GM12864 (cell line): ENCODE measurements at regions not wholly inside any gene's neighbourhood (a gene's known extent, or its start where the extent isn't known, plus 50 kb on each side); places are given as distances from the start of the nearest gene placed in this dataset.

Experiments
- DNase-seq: peaks from one replicate; pipeline ENCODE4 v3.0.0-alpha.2; 2011; ENCODE audit warnings: low read depth
- H3K4me3 ChIP-seq: 2 replicates; pipeline ENCODE4 v1.5.1; 2011; ENCODE audit warnings: mild to moderate bottlenecking, low read depth, low read length, control low read depth
- TF ChIP-seq, protein P1 (sequence below): IDR thresholded peaks from 2 replicates; pipeline ENCODE4 v1.5.1; 2011; ENCODE audit warnings: low read depth, mild to moderate bottlenecking, moderate library complexity, low read length, control low read depth, inconsistent platforms; ENCODE audit errors: missing control alignments

DNA sequence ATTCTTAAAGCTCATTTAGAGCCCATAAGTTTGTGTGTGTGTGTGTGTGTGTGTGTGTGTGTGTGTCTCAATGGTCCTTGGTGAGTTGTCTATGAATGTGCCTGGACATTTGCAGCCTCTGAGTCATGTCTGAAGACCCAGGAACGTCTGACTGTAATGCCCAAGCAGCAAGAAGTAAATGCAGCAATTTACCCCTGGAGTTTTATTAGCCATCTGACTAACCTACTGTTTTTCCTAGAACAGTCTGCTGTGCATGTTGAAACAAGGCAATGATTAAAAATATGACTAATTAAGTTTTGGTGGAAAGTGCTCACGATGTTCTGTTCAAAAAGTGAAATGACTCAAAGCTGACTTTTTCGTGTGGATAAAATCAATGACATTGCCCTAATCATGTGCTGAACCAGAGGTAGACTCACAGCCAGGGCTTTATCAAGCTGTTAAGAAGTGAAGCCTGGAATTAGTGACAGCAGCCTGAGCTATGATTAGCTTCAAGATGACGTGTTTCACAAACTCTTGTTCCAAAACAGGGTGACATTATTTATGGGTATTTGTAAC is 201.6 kb downstream of the CPE start:
- H3K4me3 ChIP-seq: no peak overlapping the region
- TF ChIP-seq, protein P1, sequence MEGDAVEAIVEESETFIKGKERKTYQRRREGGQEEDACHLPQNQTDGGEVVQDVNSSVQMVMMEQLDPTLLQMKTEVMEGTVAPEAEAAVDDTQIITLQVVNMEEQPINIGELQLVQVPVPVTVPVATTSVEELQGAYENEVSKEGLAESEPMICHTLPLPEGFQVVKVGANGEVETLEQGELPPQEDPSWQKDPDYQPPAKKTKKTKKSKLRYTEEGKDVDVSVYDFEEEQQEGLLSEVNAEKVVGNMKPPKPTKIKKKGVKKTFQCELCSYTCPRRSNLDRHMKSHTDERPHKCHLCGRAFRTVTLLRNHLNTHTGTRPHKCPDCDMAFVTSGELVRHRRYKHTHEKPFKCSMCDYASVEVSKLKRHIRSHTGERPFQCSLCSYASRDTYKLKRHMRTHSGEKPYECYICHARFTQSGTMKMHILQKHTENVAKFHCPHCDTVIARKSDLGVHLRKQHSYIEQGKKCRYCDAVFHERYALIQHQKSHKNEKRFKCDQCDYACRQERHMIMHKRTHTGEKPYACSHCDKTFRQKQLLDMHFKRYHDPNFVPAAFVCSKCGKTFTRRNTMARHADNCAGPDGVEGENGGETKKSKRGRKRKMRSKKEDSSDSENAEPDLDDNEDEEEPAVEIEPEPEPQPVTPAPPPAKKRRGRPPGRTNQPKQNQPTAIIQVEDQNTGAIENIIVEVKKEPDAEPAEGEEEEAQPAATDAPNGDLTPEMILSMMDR: no peak
- no peak for DNase-seq

DNA sequence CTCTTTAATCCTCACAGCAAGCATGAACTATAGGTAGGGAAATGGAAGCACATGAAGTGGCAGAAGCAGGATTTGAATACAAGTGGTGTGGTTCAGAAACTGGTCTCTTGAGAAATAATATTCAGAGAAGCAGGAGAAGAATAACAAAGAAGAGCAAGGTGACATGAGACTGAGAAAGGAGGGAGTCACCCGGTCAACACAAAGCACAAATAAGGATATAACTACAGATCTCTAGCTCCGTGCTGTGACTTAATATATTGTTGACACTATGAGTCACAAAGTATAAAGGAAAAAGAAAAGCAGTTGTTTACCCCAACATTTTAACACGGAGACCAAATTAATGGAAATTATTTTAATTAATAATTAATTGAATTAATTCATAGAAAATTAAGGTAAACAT is 204.5 kb downstream of the CPE start:
- no peak for DNase-seq
- TF ChIP-seq, protein P1: no peak
- H3K4me3 ChIP-seq: no peak overlapping the region

DNA sequence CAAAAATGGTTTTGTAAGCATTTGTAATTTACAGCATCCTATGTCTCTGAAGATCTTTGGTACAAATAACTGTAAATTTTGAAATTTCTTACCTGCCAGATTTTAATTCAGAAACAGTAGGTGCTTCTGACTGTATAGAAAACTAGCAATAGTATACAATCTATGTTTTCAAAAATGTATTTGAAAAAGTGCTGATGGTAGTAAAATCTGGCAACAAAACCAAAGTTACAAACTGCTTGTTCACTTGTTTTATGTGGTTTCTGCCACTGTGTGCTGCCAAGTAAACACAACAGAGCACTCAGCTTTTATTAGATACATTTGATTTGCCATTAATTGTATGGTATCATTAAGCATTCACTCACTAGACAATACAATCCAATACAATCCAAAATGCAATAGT is 206.1 kb downstream of the CPE start:
- H3K4me3 ChIP-seq: no peak overlapping the region
- DNase-seq: no peak
- TF ChIP-seq, protein P1: no peak

DNA sequence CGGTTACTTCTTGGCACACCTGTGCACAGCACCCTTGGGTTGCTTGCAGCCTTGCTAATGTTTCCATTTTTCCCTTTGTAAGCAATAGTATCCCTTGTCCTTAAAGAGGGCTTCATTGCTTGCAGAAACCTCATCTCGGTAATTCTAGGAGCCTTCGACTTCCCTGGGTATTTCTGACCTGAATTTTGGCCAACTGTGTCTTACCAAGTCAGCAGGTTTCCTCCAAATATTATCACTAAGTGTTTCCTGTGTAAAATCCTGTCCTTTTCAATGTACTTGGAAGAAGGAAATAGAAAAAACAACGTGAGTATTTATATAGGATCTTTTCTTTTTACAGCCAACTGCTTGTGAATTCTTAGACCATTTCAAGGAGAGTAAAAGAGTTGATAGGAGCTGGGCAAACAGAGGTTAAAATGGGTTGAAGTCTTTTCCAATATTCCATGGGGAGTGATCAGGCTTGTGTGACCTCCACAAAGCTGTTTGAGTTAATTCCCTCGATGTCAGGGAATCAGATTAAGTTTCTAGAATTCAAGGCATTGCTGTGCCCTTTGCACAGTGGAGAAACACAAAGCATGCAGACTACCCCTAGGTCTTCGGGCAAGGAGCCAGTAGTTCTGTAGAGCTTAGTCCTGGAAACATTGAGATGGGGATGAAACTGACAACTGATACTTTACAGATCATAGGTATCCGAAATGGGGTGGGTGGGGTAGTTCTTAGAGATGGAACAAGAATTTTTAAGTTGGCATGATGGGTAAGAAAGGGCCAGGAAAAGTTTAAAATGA is 209.9 kb downstream of the CPE start:
- TF ChIP-seq, protein P1: no peak
- DNase-seq: no peak
- no peak overlapping the region for H3K4me3 ChIP-seq

DNA sequence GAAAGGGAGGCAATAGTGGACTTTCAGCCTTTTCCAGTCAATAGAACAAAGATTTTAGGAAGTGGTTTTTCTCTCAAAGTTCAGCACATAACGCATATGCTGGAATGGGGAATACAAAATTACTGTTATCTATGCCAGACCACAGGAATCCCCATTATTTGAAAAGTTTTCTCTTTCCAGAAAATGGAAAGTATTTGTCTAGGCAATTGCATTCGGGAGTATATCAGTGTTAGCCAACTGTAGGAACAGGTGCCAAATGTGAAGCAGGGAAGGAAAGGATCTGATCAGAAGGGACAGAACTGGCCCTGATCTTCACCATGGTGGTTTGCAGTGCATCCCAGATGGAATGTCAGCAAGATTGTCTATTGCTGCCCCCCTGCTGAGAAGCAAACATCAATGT is 213.6 kb downstream of the CPE start:
- TF ChIP-seq, protein P1: no peak
- no peak for DNase-seq
- no peak overlapping the region for H3K4me3 ChIP-seq

DNA sequence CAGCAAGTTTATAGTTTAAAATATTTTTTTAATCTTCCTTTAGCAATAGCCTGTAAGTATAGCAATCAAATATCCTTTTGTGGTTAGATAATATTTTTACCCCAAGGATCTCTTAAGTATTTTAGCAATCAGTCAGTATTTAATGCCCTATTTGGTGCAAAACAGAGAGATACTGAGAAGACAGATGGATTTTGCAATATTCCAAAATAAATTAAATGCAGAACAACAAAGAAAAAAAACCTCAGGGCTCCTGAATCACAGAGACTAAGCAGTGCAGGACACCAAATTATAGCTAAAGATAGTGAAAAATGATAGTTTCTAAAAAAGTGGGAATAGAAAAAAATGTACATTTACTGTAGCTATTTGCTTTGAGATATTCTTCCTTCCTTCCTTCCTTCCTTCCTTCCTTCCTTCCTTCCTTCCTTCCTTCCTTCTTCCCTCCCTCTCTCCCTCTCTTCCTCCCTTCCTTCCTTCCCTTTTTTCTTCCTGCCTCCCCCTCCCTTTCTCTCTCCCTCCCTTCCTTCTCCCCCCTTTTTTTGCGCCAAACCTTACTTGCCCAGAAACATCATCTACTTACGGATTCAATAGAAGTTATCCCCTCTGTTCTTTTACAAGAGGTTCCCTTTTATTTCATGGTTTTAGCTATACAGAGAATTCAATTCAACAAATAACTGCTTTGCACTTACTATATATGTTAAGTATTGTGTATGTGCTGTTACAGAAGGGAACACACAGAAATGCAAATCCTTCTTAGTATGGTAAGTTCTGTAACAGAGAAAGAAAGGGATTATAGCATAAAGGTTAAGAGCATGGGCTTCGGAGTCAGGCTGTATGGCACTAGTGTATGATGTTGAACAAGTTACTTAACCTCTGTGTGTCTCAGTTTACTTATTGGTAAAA is 219.0 kb downstream of the CPE start:
- TF ChIP-seq, protein P1: no peak
- H3K4me3 ChIP-seq: no peak overlapping the region
- no peak for DNase-seq
